GM06990 (cell line): ENCODE measurements at regions not wholly inside any gene's neighbourhood (a gene's known extent, or its start where the extent isn't known, plus 50 kb on each side); places are given as distances from the start of the nearest gene placed in this dataset.

Source experiments
- DNase-seq: peaks from one replicate; pipeline ENCODE4 v3.0.0-alpha.2; 2011; ENCODE audit not compliant: insufficient read length; ENCODE audit errors: extremely low read depth
- H3K27me3 ChIP-seq: replicated peaks from 2 replicates; pipeline ENCODE4 v1.6.0; 2011; ENCODE audit warnings: low read length; ENCODE audit not compliant: control insufficient read depth, insufficient read depth
- H3K36me3 ChIP-seq: 2 replicates; pipeline ENCODE4 v1.5.1; 2011; ENCODE audit warnings: low read length; ENCODE audit not compliant: control insufficient read depth, insufficient read depth
- H3K4me3 ChIP-seq: replicated peaks from 2 replicates; pipeline ENCODE4 v1.5.1; 2011; ENCODE audit warnings: low read depth, mild to moderate bottlenecking, control low read depth, low read length
- CTCF ChIP-seq: IDR thresholded peaks from 2 replicates; pipeline ENCODE4 v1.5.1; 2011; ENCODE audit warnings: low read length, control low read depth, mild to moderate bottlenecking, inconsistent platforms; ENCODE audit not compliant: insufficient read depth, poor library complexity, severe bottlenecking

GRCh38 chr12:94736004-94736403 lies 85.6 kb upstream of the TMCC3 start:
- no peak for TF ChIP-seq CTCF
- no peak for DNase-seq
- Histone ChIP-seq H3K4me3 (no peak overlapping the region), H3K36me3 (peaks cover 11% of the 10 kb centered on the region), H3K27me3 (no peaks in the 10 kb centered on the region)

- H3K4me3 ChIP-seq = no peak overlapping the region
- DNase-seq = no peak
- H3K36me3 ChIP-seq = peaks cover 8% of the 10 kb centered on the region
- no peak for TF ChIP-seq CTCF
- H3K27me3 ChIP-seq = no peaks in the 10 kb centered on the region
These were observed 83.4 kb upstream of the TMCC3 start for GRCh38 chr12:94733727-94734126.

DNA sequence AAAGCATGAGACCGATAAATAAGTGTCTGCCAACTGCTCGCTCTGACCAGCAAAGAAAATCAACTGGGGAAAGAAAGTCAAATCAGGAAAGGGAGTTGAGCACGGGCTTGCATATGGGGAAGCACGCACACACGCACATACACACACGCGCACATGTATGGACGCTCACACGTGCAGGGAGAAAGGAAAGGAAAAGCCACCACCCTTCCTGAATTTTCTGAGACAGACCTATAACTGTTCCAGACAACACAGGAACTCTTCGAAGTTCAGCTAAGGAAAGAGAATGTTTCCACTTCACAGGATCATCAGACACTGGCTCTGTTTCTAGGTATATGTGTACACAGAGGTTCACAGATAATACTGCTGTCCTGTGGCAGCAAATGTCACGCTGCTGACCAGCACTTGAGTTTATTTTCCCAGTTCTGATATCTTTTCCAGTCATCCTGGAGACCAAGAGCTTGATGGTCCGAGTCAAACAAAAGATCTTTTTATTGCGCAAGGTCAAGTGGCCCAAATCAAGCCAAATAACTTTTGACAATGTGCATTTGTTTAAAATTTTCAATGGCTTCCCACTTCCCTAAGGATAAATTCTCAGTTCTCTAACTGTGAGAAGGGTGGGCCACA lies 82.1 kb upstream of the TMCC3 start:
- Histone ChIP-seq H3K4me3 (no peak overlapping the region), H3K36me3 (peaks cover 8% of the 10 kb centered on the region), H3K27me3 (no peaks in the 10 kb centered on the region)
- no peak for TF ChIP-seq CTCF
- DNase-seq = no peak

DNA sequence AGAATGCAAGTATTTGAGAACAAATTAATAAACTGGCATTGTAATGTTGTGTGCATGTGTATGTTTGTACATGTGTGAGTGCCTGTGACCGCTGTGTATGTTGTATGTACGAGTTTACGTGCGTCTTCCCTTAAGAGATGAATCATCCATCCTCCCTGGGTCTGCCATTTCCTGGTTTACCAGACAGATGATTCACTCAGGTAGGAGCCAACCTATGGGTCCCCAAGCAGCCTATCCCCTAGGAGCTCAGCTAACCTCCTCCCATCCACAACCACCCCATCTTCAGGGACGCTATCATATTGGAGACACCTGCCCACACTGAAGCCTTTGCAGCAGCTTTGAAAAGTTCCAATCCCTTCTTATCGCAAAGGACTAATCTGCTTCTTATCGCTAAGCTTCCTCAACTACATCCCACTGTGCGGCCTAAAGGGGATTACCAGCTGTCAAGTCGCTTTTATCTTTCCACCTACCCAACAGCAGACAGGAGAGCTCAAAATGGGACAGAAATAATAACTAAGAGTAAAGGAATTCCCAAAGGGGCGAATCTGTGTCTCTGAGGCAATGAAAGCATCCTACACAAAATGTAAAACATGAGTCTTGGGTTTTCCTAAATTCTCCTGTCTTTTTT lies 81.5 kb upstream of the TMCC3 start:
- H3K4me3 ChIP-seq = no peak overlapping the region
- TF ChIP-seq CTCF = no peak
- no peak for DNase-seq
- H3K36me3 ChIP-seq = peaks cover 8% of the 10 kb centered on the region
- no peaks in the 10 kb centered on the region for H3K27me3 ChIP-seq

DNA sequence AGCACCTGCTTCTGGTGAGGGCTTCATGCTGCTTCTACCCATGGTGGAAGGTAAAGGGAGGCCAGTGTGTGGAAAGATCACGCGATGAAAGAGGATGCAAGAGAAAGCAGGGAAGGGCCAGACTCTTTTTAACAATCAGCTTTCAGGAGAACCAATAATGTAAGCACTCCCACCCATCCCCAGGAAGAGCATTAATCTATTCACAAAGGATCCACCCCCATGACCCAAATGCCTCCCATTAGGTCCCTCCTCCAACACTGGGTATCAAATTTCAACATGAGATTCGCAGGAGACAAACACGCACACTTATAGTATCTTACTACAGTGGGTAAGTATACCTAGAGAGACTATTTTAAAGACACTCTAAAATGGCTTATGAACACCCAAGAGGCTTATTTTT lies 80.5 kb upstream of the TMCC3 start:
- Histone ChIP-seq H3K4me3 (no peak overlapping the region), H3K27me3 (no peaks in the 10 kb centered on the region), H3K36me3 (peaks cover 8% of the 10 kb centered on the region)
- TF ChIP-seq CTCF = no peak
- DNase-seq = no peak
